ENCODE measurements at regions not wholly inside any gene's neighbourhood (a gene's known extent, or its start where the extent isn't known, plus 50 kb on each side); places are given as distances from the start of the nearest gene placed in this dataset.
A peak's percentile ranks its signal among the peaks of the same experiment; 100 is the strongest.

DNA sequence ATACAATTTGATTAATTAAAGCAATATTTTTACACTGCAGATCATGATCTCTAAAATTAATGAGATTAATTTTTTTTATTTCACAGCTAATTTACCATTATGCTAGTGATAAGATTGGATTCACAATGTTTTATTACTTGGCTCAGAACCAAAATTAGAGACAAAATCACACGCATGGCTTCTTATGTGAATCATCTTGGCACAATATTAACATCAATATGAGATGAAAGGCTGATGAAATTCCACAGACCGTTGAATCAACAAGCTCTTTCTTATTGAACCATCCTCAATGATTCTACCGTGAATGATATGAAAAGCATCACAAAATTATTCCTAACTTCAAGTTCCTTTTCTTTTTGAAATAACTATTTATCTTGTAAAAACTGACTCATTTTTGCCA lies 544.9 kb downstream of the KCNT2 start:
- Histone ChIP-seq H3K27me3 (ENCODE audit: insufficient read depth, poor library complexity, severe bottlenecking) (no peaks in the 10 kb centered on the region), H3K9me3 (ENCODE audit: severe bottlenecking) (no peaks in the 10 kb centered on the region), H3K36me3 (ENCODE audit: low read depth) (no peaks in the 10 kb centered on the region), H3K4me1 (ENCODE audit: insufficient read depth, poor library complexity, severe bottlenecking) (peaks cover 12% of the 10 kb centered on the region), H3K4me3 (ENCODE audit: severe bottlenecking) (no peak overlapping the region), H3K27ac (ENCODE audit: poor library complexity, severe bottlenecking) (no peak overlapping the region)
- DNase-seq (ENCODE audit: low spot score) (no peak), ATAC-seq (ENCODE audit: low read depth) (peak; percentile 58; the same call in 1 of the 3 replicates)
- TF ChIP-seq, protein P1, sequence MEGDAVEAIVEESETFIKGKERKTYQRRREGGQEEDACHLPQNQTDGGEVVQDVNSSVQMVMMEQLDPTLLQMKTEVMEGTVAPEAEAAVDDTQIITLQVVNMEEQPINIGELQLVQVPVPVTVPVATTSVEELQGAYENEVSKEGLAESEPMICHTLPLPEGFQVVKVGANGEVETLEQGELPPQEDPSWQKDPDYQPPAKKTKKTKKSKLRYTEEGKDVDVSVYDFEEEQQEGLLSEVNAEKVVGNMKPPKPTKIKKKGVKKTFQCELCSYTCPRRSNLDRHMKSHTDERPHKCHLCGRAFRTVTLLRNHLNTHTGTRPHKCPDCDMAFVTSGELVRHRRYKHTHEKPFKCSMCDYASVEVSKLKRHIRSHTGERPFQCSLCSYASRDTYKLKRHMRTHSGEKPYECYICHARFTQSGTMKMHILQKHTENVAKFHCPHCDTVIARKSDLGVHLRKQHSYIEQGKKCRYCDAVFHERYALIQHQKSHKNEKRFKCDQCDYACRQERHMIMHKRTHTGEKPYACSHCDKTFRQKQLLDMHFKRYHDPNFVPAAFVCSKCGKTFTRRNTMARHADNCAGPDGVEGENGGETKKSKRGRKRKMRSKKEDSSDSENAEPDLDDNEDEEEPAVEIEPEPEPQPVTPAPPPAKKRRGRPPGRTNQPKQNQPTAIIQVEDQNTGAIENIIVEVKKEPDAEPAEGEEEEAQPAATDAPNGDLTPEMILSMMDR (IDR thresholded peaks at IDR 0.05; ENCODE audit: poor library complexity, severe bottlenecking), result no peak

DNA sequence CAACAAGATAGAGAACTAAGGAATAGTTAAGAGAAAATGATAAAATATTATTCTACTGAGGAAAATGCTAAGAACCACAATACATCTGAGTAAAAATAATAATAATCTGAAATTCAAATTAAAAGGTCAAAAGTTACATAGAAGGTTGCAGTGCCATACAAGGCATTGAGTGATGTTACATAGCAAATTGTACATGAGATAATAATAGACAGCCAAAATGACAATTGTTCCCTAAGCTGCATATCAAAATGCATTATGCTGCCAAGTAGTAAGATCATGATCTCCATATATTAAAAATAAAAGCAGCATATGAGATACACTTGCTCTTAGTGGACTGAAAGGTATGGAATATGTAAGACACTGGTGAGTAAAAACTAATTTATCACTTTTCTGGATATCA lies 547.7 kb downstream of the KCNT2 start:
- Histone ChIP-seq H3K36me3 (ENCODE audit: low read depth) (no peaks in the 10 kb centered on the region), H3K9me3 (ENCODE audit: severe bottlenecking) (no peaks in the 10 kb centered on the region), H3K4me1 (ENCODE audit: insufficient read depth, poor library complexity, severe bottlenecking) (peaks cover 12% of the 10 kb centered on the region), H3K4me3 (ENCODE audit: severe bottlenecking) (no peak overlapping the region), H3K27me3 (ENCODE audit: insufficient read depth, poor library complexity, severe bottlenecking) (no peaks in the 10 kb centered on the region), H3K27ac (ENCODE audit: poor library complexity, severe bottlenecking) (no peak overlapping the region)
- TF ChIP-seq, protein P1 (IDR thresholded peaks at IDR 0.05; ENCODE audit: poor library complexity, severe bottlenecking), result no peak
- ATAC-seq (ENCODE audit: low read depth) (no peak), DNase-seq (ENCODE audit: low spot score) (no peak)

DNA sequence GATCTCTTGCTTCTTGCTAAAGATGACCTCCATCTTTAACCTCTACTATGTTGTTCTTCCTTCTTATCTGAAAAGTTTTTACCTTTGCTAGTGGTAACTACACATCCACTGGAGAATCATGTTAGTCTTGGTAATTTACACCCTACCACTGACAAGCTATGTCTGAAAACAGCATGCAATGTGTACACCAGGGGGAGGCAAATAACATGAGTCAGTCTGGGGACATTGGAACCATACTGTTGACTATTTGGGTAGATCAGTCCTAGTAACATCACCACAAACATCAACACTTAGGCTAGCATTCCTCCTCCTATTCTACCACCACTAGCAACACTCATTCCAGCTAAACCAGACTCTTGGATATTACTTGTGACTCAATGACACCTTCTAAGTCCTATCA lies 549.0 kb downstream of the KCNT2 start:
- ATAC-seq (ENCODE audit: low read depth) (no peak), DNase-seq (ENCODE audit: low spot score) (no peak)
- TF ChIP-seq, protein P1 (IDR thresholded peaks at IDR 0.05; ENCODE audit: poor library complexity, severe bottlenecking), result no peak
- no peaks in the 10 kb centered on the region for H3K9me3 ChIP-seq (ENCODE audit: severe bottlenecking)
- H3K36me3 ChIP-seq (ENCODE audit: low read depth), result no peaks in the 10 kb centered on the region
- H3K27ac ChIP-seq (ENCODE audit: poor library complexity, severe bottlenecking), result no peak overlapping the region
- H3K27me3 ChIP-seq (ENCODE audit: insufficient read depth, poor library complexity, severe bottlenecking), result no peaks in the 10 kb centered on the region
- peaks cover 12% of the 10 kb centered on the region for H3K4me1 ChIP-seq (ENCODE audit: insufficient read depth, poor library complexity, severe bottlenecking)
- no peak overlapping the region for H3K4me3 ChIP-seq (ENCODE audit: severe bottlenecking)

DNA sequence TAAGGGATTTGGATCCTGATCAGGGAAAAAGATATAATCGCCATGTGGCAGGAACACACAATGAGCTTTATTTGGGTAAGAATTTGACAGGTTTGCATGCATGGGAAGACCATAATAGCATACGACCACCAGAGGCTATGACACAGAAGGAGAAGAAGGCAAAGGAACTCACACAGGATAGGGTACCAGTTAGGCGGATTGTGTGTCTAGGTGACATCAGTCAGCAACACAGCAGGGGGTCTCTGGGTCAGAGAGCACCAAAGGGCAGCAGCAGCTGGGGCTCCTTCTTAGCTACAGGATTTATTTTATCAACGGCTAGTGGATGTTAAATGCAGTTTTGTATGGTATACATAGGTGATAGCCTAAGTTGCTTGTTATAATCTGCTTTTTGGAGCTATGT lies 551.3 kb downstream of the KCNT2 start:
- H3K27me3 ChIP-seq (ENCODE audit: insufficient read depth, poor library complexity, severe bottlenecking), result no peaks in the 10 kb centered on the region
- H3K4me3 ChIP-seq (ENCODE audit: severe bottlenecking), result no peak overlapping the region
- DNase-seq (ENCODE audit: low spot score), result no peak
- H3K36me3 ChIP-seq (ENCODE audit: low read depth), result no peaks in the 10 kb centered on the region
- no peaks in the 10 kb centered on the region for H3K9me3 ChIP-seq (ENCODE audit: severe bottlenecking)
- no peak for ATAC-seq (ENCODE audit: low read depth)
- TF ChIP-seq, protein P1 (IDR thresholded peaks at IDR 0.05; ENCODE audit: poor library complexity, severe bottlenecking), result no peak
- no peak overlapping the region for H3K27ac ChIP-seq (ENCODE audit: poor library complexity, severe bottlenecking)
- H3K4me1 ChIP-seq (ENCODE audit: insufficient read depth, poor library complexity, severe bottlenecking), result no peaks in the 10 kb centered on the region

DNA sequence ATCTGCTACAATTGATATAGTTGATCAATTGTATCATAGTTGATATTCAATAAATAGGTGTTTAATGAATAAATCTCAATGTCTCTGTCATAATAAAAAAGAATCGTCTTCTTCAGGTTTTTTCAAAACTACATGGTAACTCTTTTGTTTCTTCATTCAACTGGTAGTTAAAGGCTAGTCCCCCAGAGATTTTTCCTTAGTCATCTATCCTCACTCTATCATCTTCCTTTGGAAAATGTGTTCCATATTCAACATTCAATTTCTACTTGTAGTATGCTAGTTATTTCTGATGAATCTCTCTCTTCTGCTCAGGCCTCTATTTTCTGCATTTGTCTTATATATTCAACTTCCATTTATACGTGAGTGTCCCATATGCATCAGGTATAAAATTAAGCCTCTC lies 558.8 kb downstream of the KCNT2 start:
- ATAC-seq (ENCODE audit: low read depth) (no peak), DNase-seq (ENCODE audit: low spot score) (no peak)
- Histone ChIP-seq H3K27me3 (ENCODE audit: insufficient read depth, poor library complexity, severe bottlenecking) (no peaks in the 10 kb centered on the region), H3K27ac (ENCODE audit: poor library complexity, severe bottlenecking) (no peak overlapping the region), H3K9me3 (ENCODE audit: severe bottlenecking) (no peaks in the 10 kb centered on the region), H3K36me3 (ENCODE audit: low read depth) (no peaks in the 10 kb centered on the region), H3K4me3 (ENCODE audit: severe bottlenecking) (no peak overlapping the region), H3K4me1 (ENCODE audit: insufficient read depth, poor library complexity, severe bottlenecking) (no peaks in the 10 kb centered on the region)
- TF ChIP-seq, protein P1 (IDR thresholded peaks at IDR 0.05; ENCODE audit: poor library complexity, severe bottlenecking), result no peak

Data from RWPE2 (cell line).